Hematopoietic multipotent progenitor cell treated with erythropoietin and hydrocortisone succinate and interleukin-3 and kit ligand, for 15 days (in vitro differentiated cells): ENCODE measurements at regions not wholly inside any gene's neighbourhood (a gene's known extent, or its start where the extent isn't known, plus 50 kb on each side); places are given as distances from the start of the nearest gene placed in this dataset.
"Not testable (repeated sequence)": the region's sequence is repeated elsewhere in the genome, so short reads cannot be mapped to it uniquely, and the experiment has no call there.

Experiments used
- DNase-seq: peaks from one replicate; pipeline ENCODE4 v3.0.0-alpha.2; 2015; ENCODE audit warnings: low spot score

DNA sequence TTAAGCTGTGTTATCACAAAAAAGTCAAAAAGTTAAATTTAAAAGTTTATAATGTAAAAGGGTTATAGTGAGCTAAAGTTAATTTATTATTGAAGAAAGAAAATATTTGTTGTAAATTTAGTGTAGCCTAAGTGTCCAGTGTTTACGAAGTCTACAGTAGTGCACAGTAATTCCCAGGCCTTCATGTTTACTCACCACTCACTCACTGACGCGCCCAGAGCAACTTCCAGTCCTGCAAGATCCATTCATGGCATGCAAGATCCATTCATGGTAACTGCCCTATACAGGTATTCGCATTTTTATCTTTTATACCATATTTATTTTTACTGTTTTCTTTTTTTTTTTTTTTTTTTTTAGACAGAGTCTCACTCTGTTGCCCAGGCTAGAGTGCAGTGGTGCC is 69.5 kb downstream of the TPRA1 start:
- DNase-seq = no peak

DNA sequence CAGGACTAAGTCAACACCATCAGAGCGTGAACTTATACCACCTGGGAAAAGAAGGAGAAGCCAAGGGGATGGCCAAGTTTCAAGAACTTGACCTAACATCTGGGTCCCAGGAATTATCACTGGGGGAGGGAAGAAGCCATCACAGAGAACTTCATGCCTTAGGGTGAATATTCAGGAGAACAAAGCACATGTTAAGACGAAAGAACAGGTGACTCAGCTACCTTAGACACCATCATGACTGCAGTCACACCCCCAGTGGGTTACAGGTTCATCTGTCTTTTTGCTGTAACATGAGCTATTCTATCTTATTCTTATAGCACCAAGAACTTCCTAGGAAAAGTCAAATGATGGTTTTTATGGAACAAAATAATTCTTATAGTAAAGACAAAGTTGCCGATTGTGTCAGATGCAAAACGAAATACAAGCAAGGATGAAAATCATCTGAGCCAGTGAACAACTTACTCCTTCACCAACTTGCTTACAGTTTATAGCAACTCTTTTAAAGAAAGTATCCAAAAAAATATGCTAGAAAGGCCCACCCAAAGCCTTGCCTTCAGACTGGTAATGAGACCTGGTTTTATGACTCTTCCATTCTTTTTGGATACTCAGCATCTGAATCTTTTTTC is 72.0 kb downstream of the TPRA1 start:
- no peak for DNase-seq

DNA sequence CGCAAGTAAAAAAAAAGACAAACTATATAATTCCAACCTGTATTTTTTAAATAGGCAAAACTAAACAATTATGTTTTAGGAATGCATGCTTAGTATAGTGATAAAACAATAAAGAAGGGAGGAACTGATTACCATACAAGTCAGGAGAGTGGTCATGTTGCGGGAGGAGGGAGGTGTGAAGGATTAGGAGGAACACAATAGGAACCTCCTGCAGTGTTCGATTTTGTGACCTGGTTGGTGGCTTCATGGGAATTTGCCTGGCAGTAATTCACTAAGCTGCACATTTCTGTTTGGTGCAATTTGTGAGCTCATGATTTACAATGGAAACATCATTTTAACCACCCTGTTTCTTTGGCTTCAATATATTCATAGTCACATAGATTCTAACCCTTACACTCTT is 78.3 kb downstream of the TPRA1 start:
- no peak for DNase-seq

DNA sequence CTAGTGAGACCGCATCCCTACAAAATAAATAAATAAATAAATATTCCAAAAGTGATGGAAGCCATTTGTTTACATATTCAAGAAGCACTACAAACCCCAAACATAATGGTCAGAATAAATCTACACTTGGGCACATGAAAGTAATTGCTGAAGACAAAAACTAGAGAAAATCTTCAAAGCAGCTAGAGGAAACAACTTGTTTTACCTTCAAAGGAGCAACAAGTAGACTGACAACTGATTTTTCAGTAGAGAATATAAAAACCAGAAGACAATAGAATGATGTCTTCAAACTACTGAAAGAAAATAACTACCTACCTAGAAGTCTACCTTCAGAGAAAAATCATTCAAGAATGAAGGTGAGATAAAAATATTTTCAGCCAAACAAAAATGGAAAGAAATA is 89.4 kb downstream of the TPRA1 start:
- no peak for DNase-seq

DNA sequence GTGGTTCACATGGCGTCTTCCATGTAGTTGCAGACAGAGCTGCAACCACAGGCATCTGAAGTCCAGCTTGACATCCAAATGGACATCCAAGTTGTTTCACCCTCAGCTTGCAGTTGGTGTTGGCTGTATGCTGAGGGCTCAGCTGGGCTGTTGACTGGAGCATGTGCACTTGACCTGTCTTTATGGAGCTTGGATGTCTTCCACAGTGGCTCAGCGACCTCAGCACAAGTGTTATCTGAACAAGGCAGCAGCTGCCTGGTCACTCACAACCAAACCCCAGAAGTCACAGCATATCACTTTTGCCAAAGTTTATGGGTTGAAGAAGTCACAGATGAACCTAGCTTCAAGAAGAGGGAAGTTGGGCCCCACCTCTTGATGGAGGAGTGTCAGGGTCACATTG is 92.9 kb downstream of the TPRA1 start:
- no peak for DNase-seq

GRCh38 chr3:127497166-127497565 is 93.4 kb downstream of the TPRA1 start:
- DNase-seq = no peak

GRCh38 chr3:127495821-127496655 is 94.5 kb downstream of the TPRA1 start:
- no peak for DNase-seq

DNA sequence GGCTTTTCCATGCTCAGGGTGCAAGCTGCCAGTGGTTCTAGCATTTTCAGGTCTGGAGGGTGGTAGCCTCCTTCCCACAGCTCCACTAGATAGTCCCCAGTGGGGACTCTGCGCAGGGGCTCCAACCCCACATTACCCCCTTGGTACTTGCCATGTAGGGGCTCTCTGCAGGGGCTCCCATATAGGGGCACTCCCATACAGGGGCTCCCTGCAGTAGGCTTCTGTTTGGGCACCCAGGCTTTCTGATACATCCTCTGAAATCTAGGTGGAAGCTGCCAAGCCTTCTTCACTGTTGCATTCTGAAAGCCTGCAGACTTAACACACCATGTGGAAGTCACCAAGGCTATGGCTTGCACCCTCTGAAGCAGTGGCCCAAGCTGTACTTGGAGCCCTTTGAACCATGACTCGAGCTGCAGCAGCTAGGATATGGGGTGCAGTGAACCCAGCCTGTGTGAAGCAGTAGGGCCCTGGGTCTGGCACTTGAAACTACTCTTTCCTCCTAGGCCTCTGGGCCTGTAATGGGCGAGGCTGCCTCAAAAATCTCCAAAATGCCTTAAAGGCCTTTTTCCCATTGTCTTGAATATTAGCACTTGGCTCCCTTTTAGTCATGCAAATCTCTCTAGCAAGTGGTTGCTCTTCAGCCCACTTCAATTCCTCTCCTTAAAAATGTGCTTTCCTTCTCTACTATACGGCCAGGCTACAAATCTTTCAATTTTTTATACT is 96.4 kb downstream of the TPRA1 start:
- no peak for DNase-seq

DNA sequence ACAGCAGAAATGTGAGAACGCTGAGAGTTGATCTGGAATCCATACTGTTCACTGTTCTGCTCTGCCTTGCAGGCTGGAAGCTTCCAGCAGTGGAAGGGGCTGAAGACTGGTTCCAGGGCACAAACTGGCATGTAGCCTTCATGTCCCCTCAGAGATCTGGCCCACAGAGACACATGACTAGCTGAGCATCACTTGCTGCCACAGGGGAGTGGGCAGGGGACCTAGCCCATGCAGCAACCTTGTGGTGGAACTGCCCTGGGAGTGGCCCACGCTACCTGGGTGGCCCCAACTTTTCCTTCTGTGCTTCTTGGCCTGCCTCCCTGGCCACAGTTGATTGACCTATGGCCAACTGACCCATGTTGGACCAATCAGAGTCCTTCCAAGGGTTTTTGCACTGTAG is 98.1 kb downstream of the TPRA1 start:
- no peak for DNase-seq

DNA sequence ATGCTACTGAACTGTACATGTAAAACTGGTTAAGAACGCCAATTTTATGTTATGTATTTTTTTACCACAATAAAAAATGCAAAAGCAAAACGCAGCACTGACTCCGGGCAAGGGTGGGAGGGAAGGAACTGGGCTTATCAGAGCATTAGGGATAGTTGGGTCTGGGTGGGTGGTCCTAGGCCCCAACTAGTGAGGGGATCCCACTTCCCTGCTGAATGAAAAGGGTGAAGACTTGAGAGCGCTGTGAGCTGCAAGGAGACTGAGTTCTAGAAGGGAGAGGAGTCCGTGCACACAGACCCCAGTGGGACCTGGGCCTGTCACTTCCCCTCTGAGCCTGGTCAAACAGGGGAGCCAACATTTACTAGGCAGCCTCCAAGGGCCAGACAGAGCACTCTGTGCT is 98.6 kb downstream of the TPRA1 start:
- no peak for DNase-seq

DNA sequence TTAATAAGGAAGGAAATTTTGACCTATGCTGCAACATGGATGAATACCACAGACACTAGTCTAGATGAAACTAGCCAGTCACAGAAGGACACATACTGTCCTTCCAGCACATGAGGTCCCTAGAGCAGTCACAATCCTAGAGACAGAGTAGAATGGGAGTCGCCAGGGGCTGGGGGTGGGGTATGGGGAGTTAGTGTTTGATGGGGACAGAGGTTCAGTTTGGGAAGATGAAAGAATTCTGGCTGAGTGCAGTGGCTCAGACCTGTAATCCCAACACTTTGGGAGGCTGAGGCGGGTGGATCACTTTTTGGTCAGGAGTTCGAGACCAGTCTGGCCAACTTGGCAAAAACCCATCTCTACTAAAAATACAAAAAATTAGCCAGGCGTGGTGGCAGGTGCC is 99.2 kb downstream of the TPRA1 start:
- DNase-seq = no peak

DNA sequence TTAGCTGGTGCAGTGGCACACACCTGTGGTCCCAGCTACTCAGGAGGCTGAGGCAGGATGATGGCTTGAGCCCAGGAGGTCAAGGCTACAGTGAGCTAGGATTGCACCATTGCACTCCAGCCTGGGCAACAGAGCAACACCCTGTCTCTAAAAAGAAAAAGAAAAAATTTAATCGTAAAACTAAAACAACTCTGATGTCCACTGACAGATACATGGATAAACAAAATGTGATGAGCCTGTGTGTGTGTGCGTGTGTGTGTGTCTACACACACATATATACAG is 99.6 kb downstream of the TPRA1 start:
- not testable (repeated sequence) for DNase-seq

GRCh38 chr3:127490271-127491023 is 100.1 kb downstream of the TPRA1 start:
- no peak for DNase-seq

DNA sequence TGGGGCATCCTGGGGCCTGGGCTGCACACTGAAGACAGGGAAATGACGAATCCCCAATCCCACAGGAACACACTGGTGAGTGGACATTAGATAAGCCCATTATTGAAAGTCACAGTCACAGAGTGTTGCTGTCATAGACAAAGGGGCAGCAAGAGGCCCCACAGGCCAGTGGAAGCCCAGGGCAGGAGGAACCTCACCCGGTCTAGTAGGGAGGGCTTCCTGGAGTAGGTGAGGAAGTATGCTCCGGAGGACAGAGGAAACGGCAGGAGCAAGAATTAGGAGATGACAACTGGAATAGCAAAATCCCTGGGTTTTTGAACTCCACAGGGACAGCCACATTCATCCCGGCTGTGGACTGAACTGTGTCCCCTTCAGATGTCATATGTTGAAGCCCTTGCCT is 101.2 kb downstream of the TPRA1 start:
- DNase-seq = no peak

GRCh38 chr3:127488740-127489139 is 101.8 kb downstream of the TPRA1 start:
- no peak for DNase-seq

- DNase-seq = no peak
Observed at GRCh38 chr3:127488141-127488672, 102.3 kb downstream of the TPRA1 start.

DNA sequence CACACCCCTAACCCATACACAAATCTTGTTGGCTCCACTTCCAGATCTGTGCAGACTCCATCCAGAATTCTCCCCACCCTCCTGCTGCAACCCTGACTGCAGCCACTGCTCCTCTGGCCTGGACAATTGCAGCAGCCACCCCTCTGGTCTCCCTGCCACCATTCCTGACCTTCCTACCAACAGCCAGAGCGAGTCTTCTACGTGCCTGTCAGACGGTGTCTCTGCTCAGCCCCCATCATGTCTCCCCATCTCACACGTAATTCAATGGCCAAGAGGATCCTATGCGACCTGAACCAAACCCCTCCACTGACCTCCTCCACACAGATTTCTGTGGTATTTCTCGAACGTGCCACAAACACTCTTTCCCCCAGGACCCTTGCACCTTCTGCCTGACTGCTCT is 103.3 kb downstream of the TPRA1 start:
- DNase-seq = no peak

DNA sequence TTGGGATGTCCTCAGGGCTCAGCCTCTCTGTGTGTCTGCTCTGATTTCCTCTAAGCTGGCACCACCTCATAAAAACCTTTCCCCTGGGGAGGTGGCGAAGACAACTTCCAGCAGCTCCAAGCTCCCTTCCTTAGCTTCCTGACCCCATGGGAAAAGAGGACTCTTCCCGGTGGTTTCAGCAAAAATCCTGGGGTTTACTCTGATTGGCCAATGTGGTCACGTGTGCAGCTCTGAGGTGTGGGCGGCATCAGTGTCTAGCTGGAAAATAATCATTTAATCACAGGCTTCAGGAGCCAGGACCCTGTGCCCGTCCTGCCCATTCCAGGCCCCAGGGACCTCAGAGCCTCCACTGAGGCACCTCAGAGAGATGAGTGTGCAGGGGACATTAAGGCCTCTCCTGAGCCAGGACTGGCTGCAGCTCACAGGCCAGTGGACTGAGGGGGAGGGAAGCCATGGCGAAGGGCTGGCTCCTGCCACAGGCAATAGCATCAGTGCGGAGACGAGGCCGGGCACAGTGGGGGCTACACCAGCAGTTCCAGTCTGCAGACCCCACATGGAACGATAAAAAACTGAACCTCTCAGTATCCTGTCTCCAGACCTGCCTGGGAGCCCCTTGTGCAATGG is 104.1 kb downstream of the TPRA1 start:
- DNase-seq = no peak

DNA sequence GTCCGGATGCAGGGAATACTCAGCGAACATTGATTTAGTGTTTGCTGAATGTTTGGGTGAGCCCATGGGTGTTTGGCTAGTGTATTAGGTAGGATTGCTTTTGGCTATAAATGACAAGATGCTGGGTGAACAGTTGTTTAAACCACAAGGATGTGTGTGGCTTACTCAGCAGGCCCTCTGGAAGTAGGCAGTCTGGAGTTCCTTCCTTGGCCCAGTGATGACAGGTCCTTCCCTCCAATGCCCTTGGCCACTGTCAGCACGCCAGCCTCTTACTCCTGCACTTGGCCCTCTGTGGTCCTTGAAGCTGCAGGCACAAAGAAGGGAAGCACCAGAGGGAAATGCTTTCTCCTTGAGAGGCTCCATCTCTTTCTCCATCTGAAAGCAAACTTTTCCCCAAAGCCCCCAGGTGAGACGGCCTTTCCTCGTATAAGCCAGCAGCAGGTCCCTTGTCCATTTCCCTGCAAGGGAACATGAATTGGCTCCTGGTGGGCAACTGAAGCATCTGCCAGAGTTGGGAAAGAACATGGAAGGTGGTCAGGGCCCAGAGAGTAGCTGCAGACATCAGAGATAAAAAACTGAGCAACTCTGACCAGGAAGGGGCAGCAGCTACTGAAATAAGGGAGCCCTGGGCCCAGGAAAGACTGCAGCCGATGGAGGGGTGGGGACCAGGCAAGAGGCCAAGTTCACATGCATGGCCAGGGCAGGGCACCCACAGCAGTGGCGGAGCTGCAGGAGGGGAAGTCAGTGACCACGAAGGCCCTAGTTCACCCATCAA is 105.0 kb downstream of the TPRA1 start:
- DNase-seq = no peak

DNA sequence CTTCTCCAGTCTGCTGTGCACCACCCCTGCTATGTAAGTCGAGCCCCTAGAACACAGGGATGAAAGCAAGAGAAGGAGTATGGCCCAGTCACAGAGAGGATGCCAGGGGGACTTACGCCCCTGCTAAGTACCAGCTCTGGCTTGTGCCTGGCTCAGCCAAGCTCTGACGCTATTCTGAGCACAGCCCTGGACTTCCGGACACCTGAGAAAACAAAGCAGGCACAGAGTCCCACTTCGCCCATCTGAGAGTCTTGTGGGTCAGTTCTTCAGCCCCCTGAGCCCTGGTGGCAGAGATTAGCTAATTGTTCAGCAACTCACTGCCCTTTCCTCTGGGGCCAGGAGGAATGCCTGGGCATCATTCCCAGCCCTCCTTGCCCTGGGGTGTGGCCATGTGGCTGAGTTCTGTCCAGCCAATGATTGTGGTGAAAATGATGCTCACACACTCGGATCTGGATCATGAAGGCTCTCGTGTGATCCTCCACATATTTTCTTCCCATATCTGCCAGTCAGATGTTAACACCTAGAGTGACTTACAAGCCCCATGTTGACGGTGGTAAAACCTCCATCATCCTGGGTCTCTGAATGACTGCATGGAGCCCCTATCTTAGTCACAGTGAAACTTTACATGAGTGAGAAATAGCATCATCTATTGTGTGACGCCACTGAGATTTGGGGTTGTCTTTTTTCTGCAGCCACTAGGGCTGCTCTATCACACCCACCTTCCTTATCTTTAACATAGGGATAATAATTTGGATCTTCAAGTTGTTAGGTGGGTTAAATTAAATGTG is 105.7 kb downstream of the TPRA1 start:
- DNase-seq = no peak
